ENCODE measurements at regions not wholly inside any gene's neighbourhood (a gene's known extent, or its start where the extent isn't known, plus 50 kb on each side); places are given as distances from the start of the nearest gene placed in this dataset.

- no peak for DNase-seq (ENCODE audit: low spot score)
Observed at GRCh38 chr18:40058811-40059570, 1896.0 kb upstream of the PIK3C3 start.

- DNase-seq (ENCODE audit: low spot score), result no peak
Observed at GRCh38 chr18:40056079-40056692, 1898.8 kb upstream of the PIK3C3 start.

GRCh38 chr18:40055262-40055661 is 1899.8 kb upstream of the PIK3C3 start:
- no peak for DNase-seq (ENCODE audit: low spot score)

GRCh38 chr18:40049716-40050115 is 1905.3 kb upstream of the PIK3C3 start:
- no peak for DNase-seq (ENCODE audit: low spot score)

GRCh38 chr18:40048886-40049650 is 1906.0 kb upstream of the PIK3C3 start:
- no peak for DNase-seq (ENCODE audit: low spot score)

GRCh38 chr18:40048253-40048652 is 1906.8 kb upstream of the PIK3C3 start:
- no peak for DNase-seq (ENCODE audit: low spot score)

- no peak for DNase-seq (ENCODE audit: low spot score)
Observed at GRCh38 chr18:40046596-40046995, 1908.4 kb upstream of the PIK3C3 start.

GRCh38 chr18:40041951-40042350 is 1913.1 kb upstream of the PIK3C3 start:
- no peak for DNase-seq (ENCODE audit: low spot score)

- no peak for DNase-seq (ENCODE audit: low spot score)
Observed at GRCh38 chr18:40040574-40040973, 1914.5 kb upstream of the PIK3C3 start.

GRCh38 chr18:40037356-40037755 is 1917.7 kb upstream of the PIK3C3 start:
- DNase-seq (ENCODE audit: low spot score), result no peak

GRCh38 chr18:40036861-40037260 is 1918.2 kb upstream of the PIK3C3 start:
- DNase-seq (ENCODE audit: low spot score), result no peak

- no peak for DNase-seq (ENCODE audit: low spot score)
Observed at GRCh38 chr18:40035966-40036365, 1919.1 kb upstream of the PIK3C3 start.

GRCh38 chr18:40032076-40032475 is 1923.0 kb upstream of the PIK3C3 start:
- no peak for DNase-seq (ENCODE audit: low spot score)

GRCh38 chr18:40031435-40031834 is 1923.6 kb upstream of the PIK3C3 start:
- no peak for DNase-seq (ENCODE audit: low spot score)

GRCh38 chr18:40019797-40020392 is 1935.1 kb upstream of the PIK3C3 start:
- DNase-seq (ENCODE audit: low spot score), result no peak

GRCh38 chr18:40018266-40018665 is 1936.8 kb upstream of the PIK3C3 start:
- DNase-seq (ENCODE audit: low spot score), result no peak

- DNase-seq (ENCODE audit: low spot score), result no peak
Observed at GRCh38 chr18:40017021-40017420, 1938.0 kb upstream of the PIK3C3 start.

- DNase-seq (ENCODE audit: low spot score), result no peak
Observed at GRCh38 chr18:40016405-40016804, 1938.6 kb upstream of the PIK3C3 start.

- no peak for DNase-seq (ENCODE audit: low spot score)
Observed at GRCh38 chr18:40013001-40013609, 1941.9 kb upstream of the PIK3C3 start.

- DNase-seq (ENCODE audit: low spot score), result no peak
Observed at GRCh38 chr18:40011201-40011600, 1943.8 kb upstream of the PIK3C3 start.

GRCh38 chr18:40006634-40007033 is 1948.4 kb upstream of the PIK3C3 start:
- DNase-seq (ENCODE audit: low spot score), result no peak

- no peak for DNase-seq (ENCODE audit: low spot score)
Observed at GRCh38 chr18:40004246-40004645, 1950.8 kb upstream of the PIK3C3 start.
